K562 (cell line): ENCODE measurements at regions not wholly inside any gene's neighbourhood (a gene's known extent, or its start where the extent isn't known, plus 50 kb on each side); places are given as distances from the start of the nearest gene placed in this dataset.

ENCODE experiments used
- ATAC-seq: fragments of 200-7000 bp; cut with Tn5 transposase; 3 replicates; pipeline ENCODE4 v1.9.1; 2020; ENCODE audit warnings: moderate library complexity
- BruUV-seq: library from RNA; stranded (reverse); fragments of 400-500 nt; replicated peaks from 2 replicates; lab custom pipeline; 2021; lab: Mats Ljungman, UMichigan
- CTCF ChIA-PET: fragments of 300-600 bp; formaldehyde crosslinking; extraction: SDS; loops from one replicate; lab custom pipeline; 2021; ENCODE audit warnings: low intra/inter-chr PET ratio; lab: Yijun Ruan, JAX
- POLR2A ChIA-PET: fragments of 300-600, 350-650 bp; sonication (Branson Sonifier 250); formaldehyde crosslinking; extraction: SDS; loops from one replicate; lab custom pipeline; 2021; ENCODE audit warnings: antibody characterized with exemption, inconsistent platforms; lab: Yijun Ruan, JAX
- DNase-seq, 4 experiments: peaks; one replicate each; pipeline versions ENCODE4 v3.0.0 to v3.0.0-alpha.2; 2011 to 2018; ENCODE audit warnings: low spot score in 3 of 4, mixed read lengths in 3 of 4; ENCODE audit errors: extremely low read depth in 1 of 4
- FAIRE-seq: peaks from 2 replicates; lab custom pipeline; 2011; peaks lifted over from hg19 to GRCh38; lab: Jason Lieb, UNC
- H2AFZ ChIP-seq: 2 replicates; pipeline ENCODE4 v1.6.0; 2011; ENCODE audit warnings: low read depth, low read length, control low read depth, inconsistent platforms
- H3K27ac ChIP-seq: fragments of 200-600 bp; 3 replicates; pipeline ENCODE4 v1.8.0; 2011; ENCODE audit warnings: low read depth, mild to moderate bottlenecking, control low read depth, inconsistent platforms, low read length, moderate library complexity, mixed read lengths; ENCODE audit errors: extremely low read depth
- H3K27me3 ChIP-seq, 2 experiments: fragments of 300-600 bp in 1 of 2; 2 replicates in 1 of 2; 3 replicates in 1 of 2; pipeline versions ENCODE4 v1.6.0 to v1.8.0; 2011; ENCODE audit warnings: inconsistent platforms in 2 of 2, low read length in 2 of 2, mild to moderate bottlenecking in 1 of 2, mixed read lengths in 1 of 2, moderate library complexity in 1 of 2; ENCODE audit not compliant: control insufficient read depth in 2 of 2, insufficient read depth in 2 of 2
- H3K36me3 ChIP-seq: fragments of 300-600 bp; 3 replicates; pipeline ENCODE4 v1.8.0; 2011; ENCODE audit warnings: mild to moderate bottlenecking, low read length, inconsistent platforms; ENCODE audit not compliant: control insufficient read depth, insufficient read depth
- H3K4me1 ChIP-seq, 2 experiments: fragments of 200-600 bp in 1 of 2; replicated peaks in 1 of 2; 2 replicates in 1 of 2; 3 replicates in 1 of 2; pipeline versions ENCODE4 v1.5.1 to v1.8.0; 2011; ENCODE audit warnings: inconsistent platforms in 2 of 2, low read length in 2 of 2, mild to moderate bottlenecking in 1 of 2, mixed read lengths in 1 of 2, moderate library complexity in 1 of 2; ENCODE audit not compliant: control insufficient read depth in 2 of 2, insufficient read depth in 2 of 2
- H3K4me2 ChIP-seq: 2 replicates; pipeline ENCODE4 v1.6.1; 2011; ENCODE audit warnings: low read length, control low read depth, inconsistent platforms, mixed read lengths; ENCODE audit not compliant: insufficient read depth
- H3K4me3 ChIP-seq: fragments of 200-600 bp; sonication (generic), shearing (Covaris generic); 2 replicates; pipeline ENCODE4 v1.5.1; 2016; ENCODE audit warnings: control low read depth, inconsistent platforms
- H3K79me2 ChIP-seq: fragments of 200-600 bp; 3 replicates; pipeline ENCODE4 v1.8.0; 2011; ENCODE audit warnings: low read length, inconsistent platforms; ENCODE audit not compliant: control insufficient read depth, insufficient read depth
- H3K9ac ChIP-seq, 2 experiments: 2 replicates each; pipeline versions ENCODE4 v1.6.0 to v1.6.1; 2011; ENCODE audit warnings: low read depth in 2 of 2, low read length in 2 of 2, control low read depth in 1 of 2, inconsistent platforms in 1 of 2, mild to moderate bottlenecking in 1 of 2, mixed read lengths in 1 of 2; ENCODE audit not compliant: insufficient read depth in 1 of 2
- H3K9me1 ChIP-seq: one replicate; pipeline ENCODE4 v1.6.0; 2011; ENCODE audit warnings: inconsistent platforms, mild to moderate bottlenecking, low read length, moderate library complexity; ENCODE audit not compliant: control insufficient read depth, insufficient read depth
- H3K9me3 ChIP-seq: replicated peaks from 2 replicates; pipeline ENCODE4 v1.5.1; 2011; ENCODE audit warnings: low read depth, low read length, inconsistent platforms; ENCODE audit not compliant: control insufficient read depth, insufficient read depth
- H4K20me1 ChIP-seq: replicated peaks from 2 replicates; pipeline ENCODE4 v1.6.1; 2011; ENCODE audit warnings: low read length, inconsistent platforms, mixed read lengths; ENCODE audit not compliant: control insufficient read depth, insufficient read depth
- MAFG ChIP-seq: fragments of 450-650 bp; conservative IDR thresholded peaks from 2 replicates; pipeline ENCODE4 v1.6.1; 2016; ENCODE audit warnings: missing genetic modification characterization, missing compliant biosample characterization
- NBN ChIP-seq: fragments of 450-650 bp; IDR thresholded peaks from 2 replicates; pipeline ENCODE4 v1.6.1; 2016; ENCODE audit warnings: low read depth, mild to moderate bottlenecking
- NFE2 ChIP-seq: IDR thresholded peaks from 2 replicates; pipeline ENCODE4 v1.6.1; 2014; ENCODE audit warnings: antibody characterized with exemption, low read depth
- ZNF76 ChIP-seq: fragments of 250-450 bp; sonication (Bioruptor Pico); IDR thresholded peaks from 2 replicates; pipeline ENCODE4 v1.4.0; 2020; ENCODE audit warnings: mild to moderate bottlenecking, moderate library complexity, borderline replicate concordance
- WGBS: fragments of 100-300 bp; shearing (Covaris generic); methylation state at CpG from one replicate; pipeline ENCODE4 v1.1.6; 2016; ENCODE audit warnings: low coverage, mixed read lengths; ENCODE audit not compliant: insufficient coverage; ENCODE audit errors: missing lambda C conversion rate; 5-methylcytosine and 5-hydroxymethylcytosine counted together
- in situ Hi-C: fragments of 300-500 bp; cut with MboI; formaldehyde crosslinking; loops from 4 replicates; pipeline ENCODE4 v1.15.0; 2018; ENCODE audit warnings: inconsistent platforms, mixed read lengths
- intact Hi-C: fragments of 100-400 bp; cut with micrococcal nuclease; formaldehyde crosslinking; loops from 2 replicates; pipeline ENCODE4 v1.14.2; 2022
- TF ChIP-seq, protein P1 (sequence below): fragments of 200-800 bp; sonication (Bioruptor generic); IDR thresholded peaks from 2 replicates; pipeline ENCODE4 v1.6.1; 2016; ENCODE audit warnings: missing genetic modification characterization, missing compliant biosample characterization

DNA sequence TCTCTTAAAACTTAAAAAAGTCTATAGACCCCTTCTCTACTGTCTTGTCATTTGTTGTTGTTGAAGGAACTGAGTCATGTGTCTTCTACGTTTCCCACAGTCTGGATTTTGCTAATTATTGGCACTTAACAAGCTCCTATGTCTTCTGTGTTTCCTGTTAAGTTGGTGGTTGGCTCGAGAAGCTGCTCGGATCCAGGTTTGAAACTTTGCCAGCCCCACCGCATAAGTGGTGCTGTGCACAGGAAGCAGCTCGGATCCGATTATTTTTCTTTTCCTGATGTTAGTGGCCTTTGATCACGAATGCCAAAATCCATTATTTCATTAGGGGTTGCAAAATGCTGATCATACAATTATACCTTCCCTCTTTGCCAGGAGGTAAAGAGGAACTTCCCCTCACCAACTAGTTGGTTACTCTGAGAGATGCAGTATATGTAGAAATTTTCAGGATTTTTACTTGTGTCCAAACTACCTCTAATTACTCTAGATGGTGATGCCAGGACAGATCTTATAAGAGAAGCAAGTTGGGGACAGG, 186.5 kb downstream of the NSG2 start (continued):
- TF ChIP-seq NBN = no peak
- TF ChIP-seq ZNF76 (CRISPR knock-in tag) = no peak

DNA sequence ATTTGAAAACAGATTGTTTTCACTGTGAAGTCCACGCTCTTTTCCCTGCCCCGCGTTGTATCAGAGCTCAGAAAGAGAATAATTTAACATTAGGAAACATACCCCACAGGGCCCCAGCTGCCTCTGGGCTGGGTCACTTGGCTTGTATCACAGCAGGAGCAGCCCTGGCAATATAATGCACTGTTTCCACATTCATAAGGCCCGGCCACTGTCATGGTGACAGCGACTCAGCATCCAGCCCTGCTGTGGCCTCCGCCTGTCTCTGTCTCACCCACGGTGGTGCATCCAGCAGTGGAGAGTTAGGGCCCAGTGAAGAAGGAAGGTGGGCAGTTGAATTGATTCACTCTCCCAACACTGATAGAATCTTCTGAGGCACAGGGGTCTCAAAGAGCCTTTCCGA, 188.9 kb downstream of the NSG2 start:
- ATAC-seq = no peak
- Histone ChIP-seq H2AFZ (no peak overlapping the region), H3K9me1 (no peaks in the 10 kb centered on the region), H3K27ac (no peak overlapping the region), H3K4me3 (no peak overlapping the region), H3K79me2 (no peaks in the 10 kb centered on the region), H3K9ac (no peak overlapping the region), H3K27me3 (peaks cover 0 to 8% of the 10 kb centered on the region in 2 experiments; a peak in 3 of 5 replicates), H3K9me3 (no peaks in the 10 kb centered on the region), H3K4me1 (no peaks in the 10 kb centered on the region), H3K36me3 (no peaks in the 10 kb centered on the region), H4K20me1 (no peaks in the 10 kb centered on the region), H3K4me2 (no peak overlapping the region)
- intact Hi-C loops (no loop called here), in situ Hi-C loops (no loop called here)
- CTCF ChIA-PET = no interaction called here
- POLR2A ChIA-PET = interaction anchor here (0.7 kb wide), 1 partner anchor 14 kb away, joined by 3 read pairs; no protein-coding TSS in a partner anchor
- BruUV-seq = no TSS peak
- peak; percentile 45 for TF ChIP-seq NFE2
- TF ChIP-seq, protein P1, sequence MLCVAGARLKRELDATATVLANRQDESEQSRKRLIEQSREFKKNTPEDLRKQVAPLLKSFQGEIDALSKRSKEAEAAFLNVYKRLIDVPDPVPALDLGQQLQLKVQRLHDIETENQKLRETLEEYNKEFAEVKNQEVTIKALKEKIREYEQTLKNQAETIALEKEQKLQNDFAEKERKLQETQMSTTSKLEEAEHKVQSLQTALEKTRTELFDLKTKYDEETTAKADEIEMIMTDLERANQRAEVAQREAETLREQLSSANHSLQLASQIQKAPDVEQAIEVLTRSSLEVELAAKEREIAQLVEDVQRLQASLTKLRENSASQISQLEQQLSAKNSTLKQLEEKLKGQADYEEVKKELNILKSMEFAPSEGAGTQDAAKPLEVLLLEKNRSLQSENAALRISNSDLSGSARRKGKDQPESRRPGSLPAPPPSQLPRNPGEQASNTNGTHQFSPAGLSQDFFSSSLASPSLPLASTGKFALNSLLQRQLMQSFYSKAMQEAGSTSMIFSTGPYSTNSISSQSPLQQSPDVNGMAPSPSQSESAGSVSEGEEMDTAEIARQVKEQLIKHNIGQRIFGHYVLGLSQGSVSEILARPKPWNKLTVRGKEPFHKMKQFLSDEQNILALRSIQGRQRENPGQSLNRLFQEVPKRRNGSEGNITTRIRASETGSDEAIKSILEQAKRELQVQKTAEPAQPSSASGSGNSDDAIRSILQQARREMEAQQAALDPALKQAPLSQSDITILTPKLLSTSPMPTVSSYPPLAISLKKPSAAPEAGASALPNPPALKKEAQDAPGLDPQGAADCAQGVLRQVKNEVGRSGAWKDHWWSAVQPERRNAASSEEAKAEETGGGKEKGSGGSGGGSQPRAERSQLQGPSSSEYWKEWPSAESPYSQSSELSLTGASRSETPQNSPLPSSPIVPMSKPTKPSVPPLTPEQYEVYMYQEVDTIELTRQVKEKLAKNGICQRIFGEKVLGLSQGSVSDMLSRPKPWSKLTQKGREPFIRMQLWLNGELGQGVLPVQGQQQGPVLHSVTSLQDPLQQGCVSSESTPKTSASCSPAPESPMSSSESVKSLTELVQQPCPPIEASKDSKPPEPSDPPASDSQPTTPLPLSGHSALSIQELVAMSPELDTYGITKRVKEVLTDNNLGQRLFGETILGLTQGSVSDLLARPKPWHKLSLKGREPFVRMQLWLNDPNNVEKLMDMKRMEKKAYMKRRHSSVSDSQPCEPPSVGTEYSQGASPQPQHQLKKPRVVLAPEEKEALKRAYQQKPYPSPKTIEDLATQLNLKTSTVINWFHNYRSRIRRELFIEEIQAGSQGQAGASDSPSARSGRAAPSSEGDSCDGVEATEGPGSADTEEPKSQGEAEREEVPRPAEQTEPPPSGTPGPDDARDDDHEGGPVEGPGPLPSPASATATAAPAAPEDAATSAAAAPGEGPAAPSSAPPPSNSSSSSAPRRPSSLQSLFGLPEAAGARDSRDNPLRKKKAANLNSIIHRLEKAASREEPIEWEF (CRISPR knock-in tag) = no peak
- peak; percentile 24; the same call in 1 of the 2 replicates for TF ChIP-seq MAFG (tag)
- DNase-seq = no peak
- 0% methylated on average over 8 of the region's 8 CpGs for WGBS
- no peak for FAIRE-seq
